Endothelial cell of umbilical vein (primary cell): ENCODE measurements at regions not wholly inside any gene's neighbourhood (a gene's known extent, or its start where the extent isn't known, plus 50 kb on each side); places are given as distances from the start of the nearest gene placed in this dataset.

ENCODE experiments used
- FOS ChIP-seq: IDR thresholded peaks from 2 replicates; pipeline ENCODE4 v1.6.1; 2011; ENCODE audit warnings: mild to moderate bottlenecking, low read length, moderate library complexity, borderline replicate concordance; ENCODE audit not compliant: insufficient read depth
- GATA2 ChIP-seq: IDR thresholded peaks from 2 replicates; pipeline ENCODE4 v1.7.0; 2011; ENCODE audit warnings: low read depth, mild to moderate bottlenecking, moderate library complexity, mixed read lengths, low read length; ENCODE audit not compliant: insufficient read length, insufficient read depth
- JUN ChIP-seq: IDR thresholded peaks from 2 replicates; pipeline ENCODE4 v1.6.1; 2011; ENCODE audit warnings: borderline replicate concordance, low read depth; ENCODE audit not compliant: insufficient read length, insufficient read depth
- MAX ChIP-seq: IDR thresholded peaks from 2 replicates; pipeline ENCODE4 v1.6.1; 2011; ENCODE audit not compliant: insufficient read depth, insufficient read length
- MYC ChIP-seq: IDR thresholded peaks from one replicate; pipeline ENCODE4 v1.6.1; 2011; ENCODE audit warnings: mild to moderate bottlenecking, low read depth, low read length
- POLR2A ChIP-seq: IDR thresholded peaks from 2 replicates; pipeline ENCODE4 v1.6.1; 2012; ENCODE audit warnings: low read depth, mild to moderate bottlenecking, control low read depth, low read length
- POLR2AphosphoS5 ChIP-seq: IDR thresholded peaks from 2 replicates; pipeline ENCODE4 v1.6.1; 2012; ENCODE audit warnings: low read depth, mild to moderate bottlenecking, control low read depth, low read length, moderate library complexity; ENCODE audit not compliant: insufficient read depth
- TF ChIP-seq, protein P1 (sequence below), 2 donors: IDR thresholded peaks; 1 replicate in 1 of 2; 2 replicates in 1 of 2; pipeline ENCODE4 v1.5.1; 2011; ENCODE audit warnings: low read length in 2 of 2, mild to moderate bottlenecking in 2 of 2, moderate library complexity in 2 of 2, control low read depth in 1 of 2, inconsistent platforms in 1 of 2, low read depth in 1 of 2; ENCODE audit not compliant: insufficient read depth in 1 of 2; ENCODE audit errors: extremely low read depth in 1 of 2

- TF ChIP-seq MAX (no peak), POLR2A (no peak), POLR2AphosphoS5 (no peak), MYC (no peak), JUN (no peak), FOS (no peak), GATA2 (no peak)
- TF ChIP-seq, protein P1, sequence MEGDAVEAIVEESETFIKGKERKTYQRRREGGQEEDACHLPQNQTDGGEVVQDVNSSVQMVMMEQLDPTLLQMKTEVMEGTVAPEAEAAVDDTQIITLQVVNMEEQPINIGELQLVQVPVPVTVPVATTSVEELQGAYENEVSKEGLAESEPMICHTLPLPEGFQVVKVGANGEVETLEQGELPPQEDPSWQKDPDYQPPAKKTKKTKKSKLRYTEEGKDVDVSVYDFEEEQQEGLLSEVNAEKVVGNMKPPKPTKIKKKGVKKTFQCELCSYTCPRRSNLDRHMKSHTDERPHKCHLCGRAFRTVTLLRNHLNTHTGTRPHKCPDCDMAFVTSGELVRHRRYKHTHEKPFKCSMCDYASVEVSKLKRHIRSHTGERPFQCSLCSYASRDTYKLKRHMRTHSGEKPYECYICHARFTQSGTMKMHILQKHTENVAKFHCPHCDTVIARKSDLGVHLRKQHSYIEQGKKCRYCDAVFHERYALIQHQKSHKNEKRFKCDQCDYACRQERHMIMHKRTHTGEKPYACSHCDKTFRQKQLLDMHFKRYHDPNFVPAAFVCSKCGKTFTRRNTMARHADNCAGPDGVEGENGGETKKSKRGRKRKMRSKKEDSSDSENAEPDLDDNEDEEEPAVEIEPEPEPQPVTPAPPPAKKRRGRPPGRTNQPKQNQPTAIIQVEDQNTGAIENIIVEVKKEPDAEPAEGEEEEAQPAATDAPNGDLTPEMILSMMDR (IDR thresholded peaks at IDR 0.05; ENCODE audit: extremely low read depth in 1 of 2, insufficient read depth in 1 of 2, low read depth in 1 of 2, low read length in 2 of 2), result no peak
Measured at GRCh38 chrX:42604302-42604701, 173.7 kb downstream of the PPP1R2C start.
